ENCODE measurements at regions not wholly inside any gene's neighbourhood (a gene's known extent, or its start where the extent isn't known, plus 50 kb on each side); places are given as distances from the start of the nearest gene placed in this dataset.

GRCh38 chr4:180668732-180669131, 1574.5 kb upstream of the TENM3 start:
- no peak for TF ChIP-seq POLR2A (IDR thresholded peaks at IDR 0.05)
- no peak for TF ChIP-seq CTCF (IDR thresholded peaks at IDR 0.05 in 8 of 11, conservative IDR thresholded peaks at IDR 0.05 in 3 of 11)
- TF ChIP-seq POLR2AphosphoS5 (IDR thresholded peaks at IDR 0.05): no peak
